Gastroesophageal sphincter (tissue), 3 donors: ENCODE measurements at regions not wholly inside any gene's neighbourhood (a gene's known extent, or its start where the extent isn't known, plus 50 kb on each side); places are given as distances from the start of the nearest gene placed in this dataset.
"Not testable (repeated sequence)": the region's sequence is repeated elsewhere in the genome, so short reads cannot be mapped to it uniquely, and the experiment has no call there.

ENCODE experiments used
- EP300 ChIP-seq: sonication (generic); formaldehyde crosslinking; IDR thresholded peaks from one replicate; pipeline ENCODE4 v1.6.1; 2017; ENCODE audit warnings: antibody characterized with exemption, mild to moderate bottlenecking
- POLR2A ChIP-seq, 2 donors: fragments of 450-650 bp; IDR thresholded peaks; one replicate each; pipeline ENCODE4 v1.6.1; 2017; ENCODE audit warnings: antibody characterized with exemption in 2 of 2, mild to moderate bottlenecking in 2 of 2, moderate library complexity in 1 of 2
- POLR2AphosphoS5 ChIP-seq: sonication (generic); formaldehyde crosslinking; IDR thresholded peaks from one replicate; pipeline ENCODE4 v1.6.1; 2017; ENCODE audit warnings: antibody characterized with exemption
- TF ChIP-seq, protein P1 (sequence below), 4 experiments: fragments of 200-600 bp in 2 of 4; fragments of 450-650 bp in 2 of 4; sonication (generic) in 1 of 4; IDR thresholded peaks; one replicate each; pipeline ENCODE4 v1.5.1; 2017 to 2019; ENCODE audit warnings: antibody characterized with exemption in 4 of 4, mild to moderate bottlenecking in 2 of 4, moderate library complexity in 2 of 4

DNA sequence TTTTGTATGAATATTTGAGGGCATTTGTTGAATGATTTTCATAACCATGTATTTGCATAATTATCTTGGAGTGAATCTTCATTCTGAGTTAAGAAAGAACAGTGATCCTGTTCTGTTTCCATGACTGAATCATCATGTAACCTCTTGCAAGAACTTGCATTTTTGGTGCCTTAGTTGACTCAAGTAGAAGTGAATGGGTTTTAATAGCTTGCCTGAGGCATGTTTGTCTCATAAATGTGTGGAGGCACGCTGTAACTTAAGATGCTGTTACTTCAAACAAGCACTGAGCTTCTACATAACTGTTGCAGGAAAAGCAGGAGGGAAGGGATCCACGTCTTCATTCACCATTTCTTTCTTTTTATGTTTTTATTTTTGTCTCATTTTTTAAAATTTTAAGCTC is 1338.6 kb downstream of the KHDRBS2 start:
- TF ChIP-seq, protein P1, sequence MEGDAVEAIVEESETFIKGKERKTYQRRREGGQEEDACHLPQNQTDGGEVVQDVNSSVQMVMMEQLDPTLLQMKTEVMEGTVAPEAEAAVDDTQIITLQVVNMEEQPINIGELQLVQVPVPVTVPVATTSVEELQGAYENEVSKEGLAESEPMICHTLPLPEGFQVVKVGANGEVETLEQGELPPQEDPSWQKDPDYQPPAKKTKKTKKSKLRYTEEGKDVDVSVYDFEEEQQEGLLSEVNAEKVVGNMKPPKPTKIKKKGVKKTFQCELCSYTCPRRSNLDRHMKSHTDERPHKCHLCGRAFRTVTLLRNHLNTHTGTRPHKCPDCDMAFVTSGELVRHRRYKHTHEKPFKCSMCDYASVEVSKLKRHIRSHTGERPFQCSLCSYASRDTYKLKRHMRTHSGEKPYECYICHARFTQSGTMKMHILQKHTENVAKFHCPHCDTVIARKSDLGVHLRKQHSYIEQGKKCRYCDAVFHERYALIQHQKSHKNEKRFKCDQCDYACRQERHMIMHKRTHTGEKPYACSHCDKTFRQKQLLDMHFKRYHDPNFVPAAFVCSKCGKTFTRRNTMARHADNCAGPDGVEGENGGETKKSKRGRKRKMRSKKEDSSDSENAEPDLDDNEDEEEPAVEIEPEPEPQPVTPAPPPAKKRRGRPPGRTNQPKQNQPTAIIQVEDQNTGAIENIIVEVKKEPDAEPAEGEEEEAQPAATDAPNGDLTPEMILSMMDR (IDR thresholded peaks at IDR 0.05): not testable (repeated sequence)
- TF ChIP-seq POLR2A (IDR thresholded peaks at IDR 0.05); EP300; POLR2AphosphoS5: not testable (repeated sequence)
